Dedifferentiated amniotic fluid mesenchymal stem cell (primary cell): ENCODE measurements at regions not wholly inside any gene's neighbourhood (a gene's known extent, or its start where the extent isn't known, plus 50 kb on each side); places are given as distances from the start of the nearest gene placed in this dataset.

ENCODE experiments used
- DNase-seq: peaks from one replicate; pipeline ENCODE4 v3.0.0-alpha.2; 2016; ENCODE audit errors: extremely low spot score

DNA sequence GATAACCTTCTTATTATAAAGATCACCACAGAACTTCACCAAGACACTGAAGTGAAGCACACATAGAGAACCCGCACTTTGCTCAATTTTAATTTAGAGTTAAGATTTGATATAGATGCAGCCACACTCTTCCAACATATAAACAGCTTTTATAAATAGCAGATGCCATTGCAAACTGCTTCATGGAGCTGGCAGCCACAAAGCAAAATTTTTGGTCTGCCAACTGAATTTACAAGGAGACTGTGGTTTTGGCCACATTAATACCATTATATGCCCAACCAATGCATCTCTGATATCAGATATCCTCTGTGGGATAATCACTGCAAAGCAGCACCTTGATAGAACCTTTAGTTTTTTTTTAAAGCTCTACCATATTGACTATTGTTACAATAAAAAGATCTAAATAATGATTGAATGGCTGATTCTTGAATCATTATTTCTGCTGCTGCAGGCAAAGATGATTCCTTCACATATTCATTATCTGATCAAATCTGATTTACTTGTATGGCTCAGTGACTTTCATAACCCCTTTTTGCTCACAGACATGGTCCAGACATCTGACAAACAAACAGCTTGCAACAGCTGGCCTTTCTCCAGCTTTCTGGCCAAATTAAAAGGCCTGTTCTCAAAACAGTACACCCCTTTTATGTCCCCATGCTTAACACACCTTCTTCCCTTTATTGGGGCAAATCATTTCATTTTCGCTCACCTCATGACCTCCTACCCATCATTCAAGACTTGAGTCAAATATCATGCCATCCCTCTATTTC, 88.4 kb downstream of the METTL4 start:
- no peak for DNase-seq

GRCh38 chr18:2485983-2486382, 85.3 kb downstream of the METTL4 start:
- DNase-seq, result no peak

GRCh38 chr18:2486426-2486825, 84.9 kb downstream of the METTL4 start:
- DNase-seq, result no peak
